LNCaP clone FGC (cell line): ENCODE measurements at regions not wholly inside any gene's neighbourhood (a gene's known extent, or its start where the extent isn't known, plus 50 kb on each side); places are given as distances from the start of the nearest gene placed in this dataset.

Experiments used
- DNase-seq: peaks from one replicate; pipeline ENCODE4 v3.0.0-alpha.2; 2011; ENCODE audit warnings: low read depth
- H3K4me3 ChIP-seq: 2 replicates; pipeline ENCODE4 v1.5.1; 2011; ENCODE audit warnings: mild to moderate bottlenecking, low read depth, low read length, control low read depth
- TF ChIP-seq, protein P1 (sequence below): IDR thresholded peaks from 2 replicates; pipeline ENCODE4 v1.5.1; 2012; ENCODE audit warnings: mild to moderate bottlenecking; ENCODE audit not compliant: control insufficient read depth, insufficient read depth; ENCODE audit errors: extremely low read depth

DNA sequence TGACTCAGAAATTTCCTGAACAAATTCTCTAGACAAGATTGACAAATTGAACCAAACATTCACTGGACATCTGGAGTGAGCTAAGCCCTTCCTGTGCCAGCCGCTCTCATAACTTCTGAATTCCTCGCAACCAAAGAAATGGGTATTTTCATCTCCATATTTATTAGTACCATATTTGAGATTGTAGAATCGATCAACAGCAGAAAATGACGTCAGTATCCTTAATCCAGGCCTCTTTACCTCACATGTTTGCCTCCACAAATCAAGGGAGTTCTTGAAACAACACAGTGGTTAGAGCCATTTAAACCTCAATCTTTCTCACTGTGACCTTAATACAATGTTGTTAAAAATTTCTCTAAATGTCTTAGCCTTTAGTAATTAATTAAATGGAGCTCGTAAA lies 735.6 kb upstream of the SORCS1 start:
- no peak overlapping the region for H3K4me3 ChIP-seq
- TF ChIP-seq, protein P1, sequence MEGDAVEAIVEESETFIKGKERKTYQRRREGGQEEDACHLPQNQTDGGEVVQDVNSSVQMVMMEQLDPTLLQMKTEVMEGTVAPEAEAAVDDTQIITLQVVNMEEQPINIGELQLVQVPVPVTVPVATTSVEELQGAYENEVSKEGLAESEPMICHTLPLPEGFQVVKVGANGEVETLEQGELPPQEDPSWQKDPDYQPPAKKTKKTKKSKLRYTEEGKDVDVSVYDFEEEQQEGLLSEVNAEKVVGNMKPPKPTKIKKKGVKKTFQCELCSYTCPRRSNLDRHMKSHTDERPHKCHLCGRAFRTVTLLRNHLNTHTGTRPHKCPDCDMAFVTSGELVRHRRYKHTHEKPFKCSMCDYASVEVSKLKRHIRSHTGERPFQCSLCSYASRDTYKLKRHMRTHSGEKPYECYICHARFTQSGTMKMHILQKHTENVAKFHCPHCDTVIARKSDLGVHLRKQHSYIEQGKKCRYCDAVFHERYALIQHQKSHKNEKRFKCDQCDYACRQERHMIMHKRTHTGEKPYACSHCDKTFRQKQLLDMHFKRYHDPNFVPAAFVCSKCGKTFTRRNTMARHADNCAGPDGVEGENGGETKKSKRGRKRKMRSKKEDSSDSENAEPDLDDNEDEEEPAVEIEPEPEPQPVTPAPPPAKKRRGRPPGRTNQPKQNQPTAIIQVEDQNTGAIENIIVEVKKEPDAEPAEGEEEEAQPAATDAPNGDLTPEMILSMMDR: no peak
- DNase-seq: no peak

DNA sequence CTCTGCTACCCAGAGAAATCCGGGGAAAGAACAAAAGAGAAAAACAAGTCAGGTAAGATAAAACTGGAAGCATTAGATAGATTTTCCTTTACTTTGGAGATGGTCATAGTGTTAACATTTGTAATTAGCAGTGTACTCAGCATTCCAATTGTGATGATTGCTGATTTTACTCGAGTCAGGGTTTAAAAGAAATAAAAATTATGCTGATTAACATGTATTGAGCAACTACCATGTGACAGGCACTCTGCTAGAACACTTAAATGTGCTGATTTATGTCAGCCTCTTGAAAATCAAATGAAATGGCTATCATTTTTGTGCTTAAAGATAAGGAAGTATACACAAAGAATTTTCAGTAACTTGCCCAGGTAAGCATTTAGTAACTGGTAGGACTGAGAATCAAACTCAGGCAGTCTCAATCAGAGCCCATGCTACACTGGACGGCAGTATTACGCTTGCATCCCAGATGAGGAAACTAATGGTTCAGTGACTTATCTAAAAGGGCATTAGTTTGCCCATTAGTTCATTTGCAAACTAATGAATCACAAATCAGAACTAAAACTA lies 735.1 kb upstream of the SORCS1 start:
- TF ChIP-seq, protein P1: no peak
- DNase-seq: no peak
- no peak overlapping the region for H3K4me3 ChIP-seq

DNA sequence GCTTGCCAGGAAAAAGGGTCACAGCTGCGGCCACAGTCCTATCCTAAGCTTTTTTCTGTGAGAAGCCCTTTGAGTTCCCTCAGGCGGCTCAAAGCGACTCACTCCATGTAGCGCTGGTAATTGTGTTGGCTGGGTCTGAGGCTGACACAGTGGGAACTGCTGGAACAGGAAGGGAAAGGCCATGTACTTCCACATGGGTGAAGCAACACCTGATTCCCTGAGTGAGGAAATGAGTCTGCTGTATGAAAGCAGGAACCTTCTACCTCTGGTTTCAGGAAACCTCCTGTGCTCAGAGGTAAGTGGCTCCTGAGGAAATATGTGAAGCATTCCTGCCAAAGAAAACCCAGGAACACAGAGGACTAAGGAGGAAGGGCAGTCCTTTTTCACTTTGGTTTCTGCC lies 734.6 kb upstream of the SORCS1 start:
- no peak overlapping the region for H3K4me3 ChIP-seq
- TF ChIP-seq, protein P1: no peak
- DNase-seq: no peak

DNA sequence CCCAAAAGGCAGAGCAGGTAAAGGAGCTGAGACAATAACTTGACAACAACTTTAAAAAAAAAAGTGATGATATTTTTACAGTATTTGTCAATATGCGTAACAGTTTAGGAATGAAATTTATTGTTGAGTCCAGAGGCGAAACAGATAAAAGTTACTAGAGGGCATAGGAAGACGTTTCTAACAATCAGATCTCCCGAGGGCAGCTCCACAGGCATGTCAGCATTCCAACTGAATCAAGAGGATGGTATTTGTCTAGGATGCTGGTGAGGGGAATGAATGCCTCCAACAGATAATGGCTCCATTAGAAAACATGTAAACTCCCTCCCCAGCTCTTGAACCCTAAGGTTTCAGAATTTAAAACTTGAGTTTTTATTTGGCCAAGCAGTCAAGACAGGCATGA lies 733.9 kb upstream of the SORCS1 start:
- TF ChIP-seq, protein P1: no peak
- no peak for DNase-seq
- H3K4me3 ChIP-seq: no peak overlapping the region

DNA sequence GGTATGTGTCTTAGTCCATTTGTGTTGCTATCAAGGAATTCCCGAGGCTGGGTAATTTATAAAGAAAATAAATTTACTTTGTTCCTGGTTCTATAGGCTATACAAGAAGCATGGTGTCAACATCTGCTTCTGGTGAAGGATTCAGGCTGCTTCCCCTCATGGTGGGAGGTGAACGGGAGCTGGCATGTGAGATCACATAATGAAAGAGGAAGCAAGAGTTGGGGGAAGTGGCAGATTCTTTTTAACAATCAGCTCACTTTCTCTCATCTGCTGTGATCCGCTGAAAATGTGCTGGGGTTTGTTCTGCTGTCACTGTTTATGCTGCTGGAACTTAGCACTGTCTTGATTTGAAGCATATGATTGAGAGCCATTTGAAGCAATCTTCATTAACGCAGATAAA lies 730.0 kb upstream of the SORCS1 start:
- DNase-seq: no peak
- TF ChIP-seq, protein P1: no peak
- H3K4me3 ChIP-seq: no peak overlapping the region

DNA sequence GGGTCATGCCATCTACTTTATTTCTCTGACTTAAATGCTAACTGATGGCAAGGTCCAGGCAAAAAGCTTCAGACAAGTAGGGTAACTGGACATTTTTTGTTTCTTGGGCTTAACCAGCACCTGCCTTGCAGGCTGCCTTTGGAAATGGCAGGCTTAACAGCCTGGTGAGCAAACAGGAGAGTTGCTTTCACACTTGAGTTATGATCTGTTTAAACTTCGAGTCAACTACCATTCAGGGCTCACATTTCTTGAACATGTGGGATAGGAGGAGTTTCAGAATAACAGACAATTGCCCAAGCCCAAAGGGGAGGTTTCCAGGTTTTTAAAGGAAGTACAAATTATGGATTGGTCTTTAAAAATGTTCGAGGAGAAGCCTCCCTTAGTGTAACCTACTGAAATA lies 724.6 kb upstream of the SORCS1 start:
- TF ChIP-seq, protein P1: no peak
- DNase-seq: no peak
- H3K4me3 ChIP-seq: no peak overlapping the region

DNA sequence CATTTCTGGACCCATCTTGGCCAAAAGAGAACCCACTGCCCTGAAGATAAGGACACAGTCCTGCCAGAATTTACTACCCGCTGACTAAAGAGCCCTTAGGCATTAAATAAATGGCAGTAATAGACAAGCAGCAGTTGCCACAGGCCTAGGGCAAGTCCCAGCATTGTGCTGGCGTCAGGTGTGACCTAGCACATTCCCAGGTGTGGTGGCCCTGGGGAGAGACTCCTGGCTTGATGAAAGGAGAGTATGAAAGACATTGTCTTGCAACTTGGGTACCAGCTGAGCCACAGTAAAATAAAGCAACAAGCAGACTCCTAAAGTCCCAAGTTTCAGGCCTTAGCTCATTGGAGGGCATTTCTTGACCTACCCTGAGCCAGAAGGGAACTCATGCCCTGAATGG lies 715.7 kb upstream of the SORCS1 start:
- no peak overlapping the region for H3K4me3 ChIP-seq
- TF ChIP-seq, protein P1: no peak
- DNase-seq: no peak
